GM12892 (cell line): ENCODE measurements at regions not wholly inside any gene's neighbourhood (a gene's known extent, or its start where the extent isn't known, plus 50 kb on each side); places are given as distances from the start of the nearest gene placed in this dataset.

Source experiments
- DNase-seq: peaks from one replicate; pipeline ENCODE4 v3.0.0; 2011; ENCODE audit not compliant: insufficient read length
- FAIRE-seq: peaks from 2 replicates; lab custom pipeline; 2011; peaks lifted over from hg19 to GRCh38; lab: Jason Lieb, UNC
- POLR2A ChIP-seq: IDR thresholded peaks from 2 replicates; pipeline ENCODE4 v1.6.1; 2011; ENCODE audit warnings: low read depth, low read length, control low read depth
- POLR2AphosphoS5 ChIP-seq: IDR thresholded peaks from 2 replicates; pipeline ENCODE4 v1.6.1; 2011; ENCODE audit warnings: low read depth, low read length, control low read depth
- TAF1 ChIP-seq: IDR thresholded peaks from 2 replicates; pipeline ENCODE4 v1.6.1; 2011; ENCODE audit warnings: low read depth, mild to moderate bottlenecking, control low read depth, low read length, borderline replicate concordance

DNA sequence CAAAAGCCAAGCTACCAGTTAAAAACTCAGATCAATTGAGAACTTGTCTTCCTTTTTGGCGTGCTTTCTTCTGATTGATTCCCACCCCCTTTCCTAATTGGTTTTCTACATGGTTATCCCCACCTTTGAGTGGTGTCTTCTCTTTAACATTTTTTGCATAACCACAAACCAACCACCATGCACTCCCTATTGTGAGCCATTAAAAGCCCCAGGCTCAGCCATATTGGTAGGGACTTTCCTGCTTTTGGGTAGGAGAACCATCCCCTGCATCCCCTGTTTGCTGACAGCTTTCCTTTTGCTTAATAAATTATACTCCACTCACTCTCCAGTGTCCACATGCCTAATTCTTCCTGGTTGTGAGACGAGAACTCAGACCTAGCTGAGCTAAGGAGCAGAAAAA is 1651.4 kb upstream of the IGFBP7 start:
- no peak for FAIRE-seq
- DNase-seq, result no peak
- TF ChIP-seq TAF1 (no peak), POLR2A (no peak), POLR2AphosphoS5 (no peak)

DNA sequence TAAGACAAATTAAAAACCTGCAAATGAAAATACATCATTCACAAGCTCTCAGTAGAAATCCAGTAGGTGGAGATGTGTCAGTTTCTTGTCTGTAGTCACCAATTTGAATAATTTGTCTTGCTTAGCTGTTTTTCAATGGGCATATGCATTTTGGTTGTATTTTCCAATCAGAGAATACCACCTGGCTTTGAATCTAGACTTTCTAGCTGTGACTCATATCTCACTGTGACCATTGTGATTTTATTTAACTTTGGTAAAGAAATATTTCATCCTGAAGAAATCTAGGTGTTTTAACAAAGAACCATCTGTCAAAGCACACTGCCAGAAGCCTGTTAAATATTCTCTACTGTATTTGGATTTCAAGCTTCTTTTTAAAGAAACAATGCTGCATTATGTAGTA is 1650.6 kb upstream of the IGFBP7 start:
- FAIRE-seq (no peak), DNase-seq (no peak)
- TF ChIP-seq POLR2AphosphoS5 (no peak), POLR2A (no peak), TAF1 (no peak)

DNA sequence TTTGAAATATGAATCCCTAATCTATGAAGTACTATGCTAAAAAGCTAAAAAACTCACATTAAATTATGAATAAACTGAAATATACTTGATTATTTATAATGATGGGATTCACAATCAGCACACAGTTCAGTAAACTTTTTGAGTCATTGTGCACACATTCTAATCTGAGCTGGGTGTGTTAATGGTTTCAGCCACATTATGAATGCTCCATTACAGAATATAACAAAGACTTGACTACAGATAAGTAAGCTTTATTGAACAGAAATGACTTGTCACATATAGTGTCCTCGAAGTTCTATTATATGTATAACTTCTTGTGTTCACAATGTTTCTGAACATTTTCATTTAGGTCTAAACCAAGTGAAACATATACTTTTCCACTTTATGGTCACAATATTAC is 1649.9 kb upstream of the IGFBP7 start:
- no peak for FAIRE-seq
- no peak for DNase-seq
- no peak for TF ChIP-seq POLR2A
- TF ChIP-seq POLR2AphosphoS5, result no peak
- TF ChIP-seq TAF1, result no peak

DNA sequence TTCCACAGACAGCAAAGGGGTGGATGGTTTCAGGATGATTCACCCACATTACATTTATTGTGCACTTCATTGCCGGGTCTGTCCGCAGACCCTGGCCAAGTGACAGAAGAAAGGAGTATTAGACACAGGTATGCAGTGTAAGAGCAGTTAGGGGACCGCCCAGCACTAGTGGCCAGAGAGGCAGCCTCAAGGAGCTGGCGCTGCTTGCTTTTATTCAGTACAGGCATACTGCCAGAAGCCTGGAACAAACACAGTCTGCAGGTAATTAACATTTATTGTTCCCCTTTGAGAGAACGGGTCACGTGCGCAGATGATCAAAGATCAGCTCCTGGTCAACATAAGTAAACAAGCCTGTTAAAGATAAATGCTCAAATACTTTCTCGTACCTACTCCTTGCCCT is 1639.0 kb upstream of the IGFBP7 start:
- TF ChIP-seq TAF1 (no peak), POLR2A (no peak), POLR2AphosphoS5 (no peak)
- FAIRE-seq (no peak), DNase-seq (no peak)

DNA sequence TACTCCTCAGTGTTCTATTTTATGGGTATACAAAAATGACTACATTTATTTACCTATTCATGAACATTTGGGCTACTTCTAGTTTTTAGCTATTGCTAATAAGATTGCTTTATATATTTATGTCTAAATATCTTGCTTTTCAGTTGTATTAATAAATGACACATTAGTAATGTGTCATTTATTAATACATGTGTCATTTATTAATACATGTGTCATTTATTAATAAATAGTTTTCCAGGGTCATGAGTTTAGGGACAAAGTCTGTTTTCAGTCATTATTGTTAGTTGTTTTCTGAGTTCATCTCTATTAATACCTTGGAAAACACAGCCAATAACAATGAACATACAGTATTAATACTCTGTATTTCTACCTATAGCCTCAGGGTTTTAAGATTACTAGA is 1630.7 kb upstream of the IGFBP7 start:
- FAIRE-seq (no peak), DNase-seq (no peak)
- TF ChIP-seq TAF1, result no peak
- no peak for TF ChIP-seq POLR2AphosphoS5
- no peak for TF ChIP-seq POLR2A

DNA sequence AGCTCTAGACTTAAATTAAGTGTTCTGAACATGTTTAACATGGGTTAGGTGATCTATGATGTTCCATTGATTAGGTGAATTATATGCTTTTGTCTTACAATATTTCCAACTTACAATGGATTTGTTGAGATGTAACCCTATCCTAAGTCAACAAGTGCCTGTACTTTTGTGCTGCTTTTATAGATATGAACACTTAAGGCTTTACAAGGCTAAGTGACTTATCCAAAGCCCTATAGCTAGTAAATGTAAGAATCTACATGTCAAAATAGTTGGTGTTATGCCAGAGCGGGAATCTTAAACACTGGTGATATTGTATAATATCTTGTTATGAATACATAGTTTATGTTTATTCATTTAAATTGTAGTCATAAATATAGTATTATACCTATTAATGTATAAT is 1629.1 kb upstream of the IGFBP7 start:
- no peak for FAIRE-seq
- no peak for TF ChIP-seq POLR2A
- TF ChIP-seq TAF1, result no peak
- TF ChIP-seq POLR2AphosphoS5, result no peak

DNA sequence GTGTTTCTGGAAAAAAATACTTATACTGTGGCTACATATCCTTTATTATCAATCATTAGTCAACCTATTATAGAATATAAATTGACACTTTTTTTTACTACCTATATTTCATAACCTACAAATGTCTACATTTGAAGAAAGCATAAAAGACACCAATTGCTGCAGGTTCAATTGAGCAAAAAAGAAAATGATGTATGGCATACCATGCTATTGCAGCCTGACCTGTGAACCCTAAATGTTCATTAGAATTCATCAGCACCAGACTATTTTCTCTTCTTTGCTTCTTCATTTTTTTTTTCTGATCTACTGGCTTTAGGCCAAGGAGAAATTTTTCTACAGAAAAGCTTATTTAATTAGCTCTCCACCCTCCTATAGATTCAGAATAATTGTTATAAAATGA is 1628.2 kb upstream of the IGFBP7 start:
- TF ChIP-seq POLR2A, result no peak
- TF ChIP-seq POLR2AphosphoS5, result no peak
- no peak for TF ChIP-seq TAF1
- DNase-seq (no peak), FAIRE-seq (no peak)

More for the DNA sequence above, 1629.1 kb upstream of the IGFBP7 start:
- DNase-seq, result no peak

DNA sequence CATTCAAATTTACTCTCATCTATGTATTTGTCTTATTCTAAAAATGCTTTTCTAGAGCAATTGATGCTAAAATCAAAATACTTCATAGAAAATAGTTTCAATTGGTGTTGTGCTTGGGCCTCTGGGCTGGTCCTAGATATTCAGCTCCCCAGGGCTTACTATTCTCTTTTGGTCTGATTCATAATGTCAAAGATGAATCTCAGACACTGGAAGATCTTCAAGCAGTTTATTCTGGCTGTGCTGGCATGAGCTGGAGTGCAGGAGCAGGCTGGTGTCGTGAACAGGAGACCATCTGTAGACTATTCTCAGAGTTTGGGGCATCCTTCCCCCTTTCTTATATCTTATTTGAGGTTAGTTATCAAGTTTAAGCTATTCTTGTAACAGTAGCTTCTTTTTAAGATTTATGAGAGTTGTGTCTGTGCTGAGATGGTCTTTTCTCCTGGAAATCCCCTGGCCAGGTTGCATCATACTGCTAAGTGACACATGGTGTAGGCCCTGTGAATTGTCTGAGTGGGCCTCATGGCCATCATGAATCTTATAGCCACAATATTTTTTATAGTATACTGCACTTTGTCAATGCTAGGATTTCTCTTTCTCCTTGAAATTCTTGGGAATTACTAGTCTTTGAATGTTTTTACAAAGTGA is 1624.0 kb upstream of the IGFBP7 start:
- TF ChIP-seq POLR2AphosphoS5 (no peak), POLR2A (no peak)
- DNase-seq (no peak), FAIRE-seq (no peak)

DNA sequence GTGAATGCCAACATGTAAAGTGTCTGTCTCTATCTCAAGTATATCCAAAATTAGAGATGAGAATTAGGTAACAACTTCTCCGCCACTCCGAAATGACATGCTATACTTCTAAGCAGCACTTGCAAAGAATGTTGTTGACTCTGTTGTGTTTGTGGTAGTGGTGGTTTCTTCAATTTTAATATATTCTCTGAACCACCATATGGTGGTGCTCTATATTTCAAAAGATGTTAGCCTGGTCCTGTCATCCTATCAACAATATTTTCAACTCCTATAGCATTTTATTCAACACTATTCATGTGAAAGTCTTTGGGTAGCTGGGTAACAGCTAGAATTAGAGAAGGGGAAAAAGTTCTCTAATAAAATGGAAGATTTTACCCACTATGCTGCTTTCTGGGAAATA is 1622.8 kb upstream of the IGFBP7 start:
- TF ChIP-seq POLR2A (no peak), TAF1 (no peak), POLR2AphosphoS5 (no peak)
- FAIRE-seq, result no peak
- no peak for DNase-seq

DNA sequence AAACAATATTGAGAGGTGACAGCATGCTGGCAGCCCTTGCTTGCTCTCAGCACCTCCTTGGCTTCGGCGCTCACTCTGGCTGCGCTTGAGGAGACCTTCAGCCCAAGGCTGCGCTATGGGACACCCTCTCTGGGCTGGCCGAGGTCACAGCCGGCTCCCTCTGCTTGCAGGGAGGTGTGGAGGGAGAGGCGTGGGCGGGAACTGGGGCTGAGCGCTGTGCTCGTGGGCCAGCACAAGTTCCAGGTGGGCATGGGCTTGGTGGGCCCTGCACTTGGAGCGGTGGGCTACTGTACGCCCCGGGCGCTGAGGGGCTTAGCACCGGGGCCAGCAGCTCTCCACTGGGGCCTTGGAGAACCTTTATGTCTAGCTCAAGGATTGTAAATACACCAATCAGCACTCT is 1613.8 kb upstream of the IGFBP7 start:
- DNase-seq, result no peak
- no peak for FAIRE-seq
- TF ChIP-seq POLR2A (no peak), TAF1 (no peak), POLR2AphosphoS5 (no peak)

DNA sequence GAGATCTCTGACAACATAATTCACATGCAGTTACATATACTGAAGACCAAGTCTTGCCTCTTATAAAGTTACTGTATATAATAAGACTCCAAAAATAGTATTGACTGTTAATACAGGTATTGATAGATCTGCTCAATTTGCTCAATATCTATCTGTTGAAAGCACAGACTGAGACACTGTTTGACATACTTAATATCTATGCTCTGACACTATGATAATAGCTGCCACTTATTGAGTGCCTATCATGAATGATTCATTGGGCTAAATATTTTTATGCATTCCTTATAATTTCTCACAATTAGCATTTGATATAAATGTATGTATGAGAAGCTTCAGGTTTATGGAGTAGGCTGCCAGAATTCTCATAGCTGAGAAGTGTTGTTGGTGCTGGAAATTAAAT is 1600.9 kb upstream of the IGFBP7 start:
- FAIRE-seq (no peak), DNase-seq (no peak)
- no peak for TF ChIP-seq TAF1
- no peak for TF ChIP-seq POLR2A
- no peak for TF ChIP-seq POLR2AphosphoS5

DNA sequence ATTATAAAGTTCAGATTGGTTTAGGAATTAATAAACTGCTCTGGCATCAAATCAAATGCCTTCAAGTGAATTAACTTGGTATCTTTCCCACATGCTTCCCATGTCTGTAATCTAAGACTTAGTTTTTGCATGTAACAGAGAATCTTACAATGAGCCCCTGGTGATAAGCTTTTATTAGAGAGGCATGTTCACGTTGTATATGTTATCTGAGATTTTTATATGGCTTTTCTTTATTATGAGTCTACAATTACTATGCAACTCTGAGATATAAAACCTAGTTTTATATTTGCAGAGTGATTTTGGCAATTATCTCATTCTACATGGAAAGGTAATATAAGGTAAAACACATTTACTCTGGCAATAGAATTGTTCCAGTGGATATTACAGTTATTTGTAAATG is 1578.4 kb upstream of the IGFBP7 start:
- TF ChIP-seq TAF1, result no peak
- TF ChIP-seq POLR2A, result no peak
- TF ChIP-seq POLR2AphosphoS5, result no peak

DNA sequence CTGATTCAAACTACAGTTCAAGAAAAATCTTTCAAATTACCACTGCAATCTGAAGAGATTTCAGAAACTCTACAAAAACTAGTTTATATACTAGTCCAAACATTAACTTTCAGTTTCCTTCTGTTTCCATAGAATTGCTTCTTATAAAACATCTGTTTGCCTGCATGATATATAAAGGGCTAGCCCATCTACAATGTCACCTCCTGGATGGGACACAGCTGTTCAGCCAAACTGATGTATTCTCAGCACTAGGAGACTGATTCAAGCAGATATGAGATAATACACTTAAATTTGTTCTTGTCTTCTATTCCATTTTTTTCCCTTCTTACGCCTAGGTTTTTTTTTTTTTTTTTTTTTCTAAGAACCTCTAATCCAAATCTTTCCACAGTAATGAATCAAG is 1569.7 kb upstream of the IGFBP7 start:
- TF ChIP-seq TAF1, result no peak
- TF ChIP-seq POLR2A, result no peak
- TF ChIP-seq POLR2AphosphoS5, result no peak
- no peak for FAIRE-seq
- DNase-seq, result no peak

More for the DNA sequence above, 1578.4 kb upstream of the IGFBP7 start:
- FAIRE-seq (no peak), DNase-seq (no peak)
